ENCODE measurements at regions not wholly inside any gene's neighbourhood (a gene's known extent, or its start where the extent isn't known, plus 50 kb on each side); places are given as distances from the start of the nearest gene placed in this dataset.

GRCh38 chr6:95292011-95292410 lies 285.3 kb upstream of the MANEA start:
- TF ChIP-seq ZFX (IDR thresholded peaks at IDR 0.05): no peak
- no peak for TF ChIP-seq POLR2A (IDR thresholded peaks at IDR 0.05; ENCODE audit: borderline replicate concordance, extremely low read depth, insufficient read depth, insufficient read length)
- TF ChIP-seq EZH2 (IDR thresholded peaks at IDR 0.05): no peak
- no peak for TF ChIP-seq CTCF (IDR thresholded peaks at IDR 0.05 in 2 of 3, conservative IDR thresholded peaks at IDR 0.05 in 1 of 3; ENCODE audit: borderline replicate concordance in 1 of 3, insufficient read depth in 1 of 3, low read depth in 2 of 3, low read length in 2 of 3)
- TF ChIP-seq CEBPB (IDR thresholded peaks at IDR 0.05; ENCODE audit: low read depth): no peak
- no peak for TF ChIP-seq POLR2AphosphoS5 (IDR thresholded peaks at IDR 0.05; ENCODE audit: low read depth, low read length)
